ENCODE measurements at regions not wholly inside any gene's neighbourhood (a gene's known extent, or its start where the extent isn't known, plus 50 kb on each side); places are given as distances from the start of the nearest gene placed in this dataset.

GRCh38 chr15:79516646-79517045 lies 84.5 kb downstream of the MINAR1 start:
- no peak for DNase-seq
- Mint-ChIP-seq H3K36me3 (ENCODE audit: low read depth) (no peaks in the 10 kb centered on the region), H3K4me3 (no peak overlapping the region), H3K27me3 (ENCODE audit: low read depth, poor library complexity) (no peaks in the 10 kb centered on the region), H3K27ac (no peak overlapping the region), H3K4me1 (peaks cover 42% of the 10 kb centered on the region), H3K9me3 (no peaks in the 10 kb centered on the region)
- no peak for TF ChIP-seq CTCF (IDR thresholded peaks at IDR 0.05)

GRCh38 chr15:79519628-79520027 lies 87.5 kb downstream of the MINAR1 start:
- TF ChIP-seq CTCF (IDR thresholded peaks at IDR 0.05): no peak
- Mint-ChIP-seq H3K36me3 (ENCODE audit: low read depth) (no peaks in the 10 kb centered on the region), H3K4me1 (peaks cover 59% of the 10 kb centered on the region), H3K4me3 (peak overlapping the region; percentile 35), H3K27me3 (ENCODE audit: low read depth, poor library complexity) (peaks cover 4% of the 10 kb centered on the region), H3K27ac (no peak overlapping the region), H3K9me3 (no peaks in the 10 kb centered on the region)
- DNase-seq: no peak

GRCh38 chr15:79520654-79521053 lies 88.5 kb downstream of the MINAR1 start:
- no peak overlapping the region for H3K4me3 Mint-ChIP-seq
- peaks cover 59% of the 10 kb centered on the region for H3K4me1 Mint-ChIP-seq
- no peaks in the 10 kb centered on the region for H3K9me3 Mint-ChIP-seq
- no peak for DNase-seq
- H3K27ac Mint-ChIP-seq: no peak overlapping the region
- peaks cover 4% of the 10 kb centered on the region for H3K27me3 Mint-ChIP-seq (ENCODE audit: low read depth, poor library complexity)
- no peaks in the 10 kb centered on the region for H3K36me3 Mint-ChIP-seq (ENCODE audit: low read depth)
- TF ChIP-seq CTCF (IDR thresholded peaks at IDR 0.05): no peak

- Mint-ChIP-seq H3K4me1 (peaks cover 65% of the 10 kb centered on the region), H3K4me3 (no peak overlapping the region), H3K27me3 (ENCODE audit: low read depth, poor library complexity) (peaks cover 4% of the 10 kb centered on the region), H3K36me3 (ENCODE audit: low read depth) (no peaks in the 10 kb centered on the region), H3K9me3 (no peaks in the 10 kb centered on the region), H3K27ac (no peak overlapping the region)
- TF ChIP-seq CTCF (IDR thresholded peaks at IDR 0.05): no peak
- no peak for DNase-seq
Observed at GRCh38 chr15:79522656-79523055, 90.5 kb downstream of the MINAR1 start.

- no peak for DNase-seq
- TF ChIP-seq CTCF (IDR thresholded peaks at IDR 0.05): no peak
- peaks cover 8% of the 10 kb centered on the region for H3K27me3 Mint-ChIP-seq (ENCODE audit: low read depth, poor library complexity)
Observed at GRCh38 chr15:79523266-79523665, 91.1 kb downstream of the MINAR1 start.

GRCh38 chr15:79524531-79524930 lies 92.4 kb downstream of the MINAR1 start:
- H3K27ac Mint-ChIP-seq: no peak overlapping the region
- no peak for DNase-seq

More at GRCh38 chr15:79523266-79523665, 91.1 kb downstream of the MINAR1 start:
- H3K27ac Mint-ChIP-seq: no peak overlapping the region
- H3K4me1 Mint-ChIP-seq: peaks cover 69% of the 10 kb centered on the region
- no peak overlapping the region for H3K4me3 Mint-ChIP-seq
- no peaks in the 10 kb centered on the region for H3K36me3 Mint-ChIP-seq (ENCODE audit: low read depth)
- H3K9me3 Mint-ChIP-seq: no peaks in the 10 kb centered on the region

More at GRCh38 chr15:79524531-79524930, 92.4 kb downstream of the MINAR1 start:
- Mint-ChIP-seq H3K9me3 (no peaks in the 10 kb centered on the region), H3K4me3 (no peak overlapping the region), H3K27me3 (ENCODE audit: low read depth, poor library complexity) (peaks cover 8% of the 10 kb centered on the region), H3K36me3 (ENCODE audit: low read depth) (no peaks in the 10 kb centered on the region), H3K4me1 (peaks cover 68% of the 10 kb centered on the region)
- TF ChIP-seq CTCF (IDR thresholded peaks at IDR 0.05): no peak

Data from nephron progenitor cell (in vitro differentiated cells).